AML-193 (cell line): ENCODE measurements at regions not wholly inside any gene's neighbourhood (a gene's known extent, or its start where the extent isn't known, plus 50 kb on each side); places are given as distances from the start of the nearest gene placed in this dataset.

ENCODE experiments used
- DNase-seq, 2 experiments: peaks; one replicate each; lab custom pipeline; 2025; lab: John Stamatoyannopoulos, UW

- no peak for DNase-seq
Measured at GRCh38 chr7:19851504-19851903, 78.1 kb upstream of the TMEM196 start.

GRCh38 chr7:19834566-19834965, 61.1 kb upstream of the TMEM196 start:
- no peak for DNase-seq

- no peak for DNase-seq
Measured at GRCh38 chr7:19830604-19831003, 57.2 kb upstream of the TMEM196 start.
